B cell (primary cell): ENCODE measurements at regions not wholly inside any gene's neighbourhood (a gene's known extent, or its start where the extent isn't known, plus 50 kb on each side); places are given as distances from the start of the nearest gene placed in this dataset.

Source experiments
- ATAC-seq: fragments of 200-7000 bp; cut with Tn5 transposase; one replicate; pipeline ENCODE4 v1.10.0; 2021; ENCODE audit warnings: low read depth, mild to moderate bottlenecking, moderate number of reproducible peaks, moderate library complexity
- CTCF ChIA-PET: fragments of 350-600 bp; sonication (Branson Sonifier 250); formaldehyde crosslinking; loops from one replicate; lab custom pipeline; 2021; ENCODE audit warnings: antibody characterized with exemption, inconsistent platforms; lab: Charles Lee
- POLR2A ChIA-PET: fragments of 350-600 bp; sonication (Branson Sonifier 250); formaldehyde crosslinking; loops from one replicate; lab custom pipeline; 2021; ENCODE audit warnings: antibody characterized with exemption; lab: Charles Lee
- DNase-seq: peaks from one replicate; pipeline ENCODE4 v3.0.0; 2013
- H2AFZ ChIP-seq: 2 replicates; pipeline ENCODE4 v1.6.1; 2012; ENCODE audit warnings: mild to moderate bottlenecking, low read depth, low read length; ENCODE audit not compliant: insufficient read depth, poor library complexity, severe bottlenecking
- H3K27ac ChIP-seq, 2 donors: 1 replicate in 1 of 2; 2 replicates in 1 of 2; pipeline ENCODE4 v1.5.1; 2012 to 2013; ENCODE audit warnings: low read length in 2 of 2, mild to moderate bottlenecking in 2 of 2, moderate library complexity in 1 of 2
- H3K27me3 ChIP-seq, 4 experiments: fragments of 200-600 bp in 1 of 4; sonication (generic) in 1 of 4; replicated peaks in 1 of 4; 1 replicate in 2 of 4; 2 replicates in 2 of 4; pipeline versions ENCODE4 v1.6.1 to v1.7.0; 2013 to 2016; ENCODE audit warnings: low read length in 3 of 4, mild to moderate bottlenecking in 2 of 4, mixed read lengths in 1 of 4, moderate library complexity in 1 of 4; ENCODE audit not compliant: insufficient read depth in 4 of 4, control insufficient read depth in 3 of 4; ENCODE audit errors: control extremely low read depth in 1 of 4
- H3K36me3 ChIP-seq, 2 experiments: replicated peaks in 1 of 2; 1 replicate in 1 of 2; 2 replicates in 1 of 2; pipeline versions ENCODE4 v1.6.1 to v1.7.1; 2013; ENCODE audit warnings: low read length in 1 of 2; ENCODE audit not compliant: insufficient read depth in 2 of 2, control insufficient read depth in 1 of 2; ENCODE audit errors: control extremely low read depth in 1 of 2, extremely low read depth in 1 of 2
- H3K4me1 ChIP-seq, 2 donors: fragments of 200-600 bp in 1 of 2; sonication (generic) in 1 of 2; 1 replicate in 1 of 2; 2 replicates in 1 of 2; pipeline versions ENCODE4 v1.5.1 to v1.6.1; 2013 to 2017; ENCODE audit warnings: low read length in 2 of 2; ENCODE audit not compliant: control insufficient read depth in 2 of 2, insufficient read depth in 2 of 2
- H3K4me2 ChIP-seq: replicated peaks from 2 replicates; pipeline ENCODE3; 2012; ENCODE audit warnings: mild to moderate bottlenecking, low read depth, low read length; ENCODE audit not compliant: poor library complexity, severe bottlenecking
- H3K4me3 ChIP-seq, 5 experiments: fragments of 200-600 bp in 1 of 5; sonication (generic) in 1 of 5; 1 replicate in 3 of 5; 2 replicates in 2 of 5; pipeline versions ENCODE4 v1.5.1 to v1.7.0; 2011 to 2016; ENCODE audit warnings: low read length in 4 of 5, mild to moderate bottlenecking in 4 of 5, low read depth in 2 of 5, control low read depth in 1 of 5, moderate library complexity in 1 of 5; ENCODE audit not compliant: insufficient read depth in 1 of 5; ENCODE audit errors: control extremely low read depth in 1 of 5, extremely low read depth in 1 of 5
- H3K79me2 ChIP-seq: fragments of 200-600 bp; sonication (generic); one replicate; pipeline ENCODE4 v1.6.0; 2016; ENCODE audit warnings: low read length; ENCODE audit not compliant: control insufficient read depth, insufficient read depth
- H3K9ac ChIP-seq: fragments of 200-600 bp; sonication (generic); 2 replicates; pipeline ENCODE4 v1.6.1; 2017; ENCODE audit warnings: mild to moderate bottlenecking, low read length, moderate library complexity
- H3K9me3 ChIP-seq, 3 donors: one replicate each; pipeline versions ENCODE4 v1.6.1 to v1.7.1; 2013; ENCODE audit warnings: low read length in 2 of 3; ENCODE audit not compliant: control insufficient read depth in 2 of 3, insufficient read depth in 1 of 3; ENCODE audit errors: control extremely low read depth in 1 of 3
- H4K20me1 ChIP-seq: 2 replicates; pipeline ENCODE4 v1.6.0; 2012; ENCODE audit warnings: mild to moderate bottlenecking, low read length; ENCODE audit not compliant: insufficient read depth, control insufficient read depth, poor library complexity, severe bottlenecking
- H3K27ac Mint-ChIP-seq: one replicate; pipeline ENCODE4 v1.8.0; 2021; ENCODE audit warnings: mixed read lengths
- H3K27me3 Mint-ChIP-seq: one replicate; pipeline ENCODE4 v1.8.0; 2021; ENCODE audit warnings: mixed read lengths
- H3K4me1 Mint-ChIP-seq: one replicate; pipeline ENCODE4 v1.8.0; 2021; ENCODE audit warnings: mixed read lengths
- H3K4me3 Mint-ChIP-seq: one replicate; pipeline ENCODE4 v1.8.0; 2021; ENCODE audit warnings: mixed read lengths
- H3K9me3 Mint-ChIP-seq: one replicate; pipeline ENCODE4 v1.8.0; 2022; ENCODE audit warnings: mixed read lengths; ENCODE audit not compliant: insufficient read depth
- CTCF ChIP-seq: fragments of 200-600 bp; IDR thresholded peaks from one replicate; pipeline ENCODE4 v1.8.0; 2022; ENCODE audit warnings: antibody characterized with exemption, mild to moderate bottlenecking
- EZH2 ChIP-seq: IDR thresholded peaks from 2 replicates; pipeline ENCODE4 v1.6.1; 2012; ENCODE audit warnings: borderline replicate concordance, low read depth, mild to moderate bottlenecking, moderate library complexity, low read length; ENCODE audit not compliant: insufficient read depth, poor library complexity, severe bottlenecking
- WGBS: methylation state at CpG from one replicate; pipeline ENCODE4 v1.1.5; 2013; ENCODE audit warnings: missing lambda C conversion rate; ENCODE audit not compliant: insufficient coverage; 5-methylcytosine and 5-hydroxymethylcytosine counted together
- intact Hi-C: fragments of 100-400 bp; cut with micrococcal nuclease; formaldehyde crosslinking; loops from one replicate; pipeline ENCODE4 v1.10.0; 2022

GRCh38 chr5:82800826-82801225 is 276.4 kb downstream of the TMEM167A start:
- ATAC-seq (no peak), DNase-seq (no peak)
- no peak overlapping the region for H3K4me3 ChIP-seq
- H3K4me1 ChIP-seq, result no peaks in the 10 kb centered on the region
- no peaks in the 10 kb centered on the region for H4K20me1 ChIP-seq
- Mint-ChIP-seq H3K27ac (no peak overlapping the region), H3K4me3 (no peak overlapping the region), H3K27me3 (no peaks in the 10 kb centered on the region), H3K9me3 (no peaks in the 10 kb centered on the region), H3K4me1 (peaks cover 2% of the 10 kb centered on the region)
- no CpG with 5 or more reads among the region's 1 CpG for WGBS
- H3K27me3 ChIP-seq, result no peaks in the 10 kb centered on the region
- no peak overlapping the region for H3K27ac ChIP-seq
- no peak overlapping the region for H3K4me2 ChIP-seq
- no peak overlapping the region for H3K9ac ChIP-seq
- H3K36me3 ChIP-seq, result no peaks in the 10 kb centered on the region
- H3K79me2 ChIP-seq, result no peaks in the 10 kb centered on the region
- intact Hi-C loops, result no loop called here
- ChIA-PET POLR2A (no interaction called here), CTCF (no interaction called here)
- no peak overlapping the region for H2AFZ ChIP-seq
- TF ChIP-seq EZH2 (no peak), CTCF (no peak)
- no peaks in the 10 kb centered on the region for H3K9me3 ChIP-seq

- ATAC-seq, result no peak
- H3K9ac ChIP-seq, result no peak overlapping the region
- no peak overlapping the region for H3K4me3 Mint-ChIP-seq
- no peaks in the 10 kb centered on the region for H4K20me1 ChIP-seq
- no peak overlapping the region for H3K27ac Mint-ChIP-seq
- no peak overlapping the region for H2AFZ ChIP-seq
- no peaks in the 10 kb centered on the region for H3K4me1 ChIP-seq
- H3K27ac ChIP-seq, result no peak overlapping the region
- no peak for TF ChIP-seq EZH2
- no peak for TF ChIP-seq CTCF
- H3K9me3 ChIP-seq, result no peaks in the 10 kb centered on the region
- H3K4me2 ChIP-seq, result no peak overlapping the region
- ChIA-PET POLR2A (no interaction called here), CTCF (no interaction called here)
- no peaks in the 10 kb centered on the region for H3K36me3 ChIP-seq
- H3K27me3 Mint-ChIP-seq, result no peaks in the 10 kb centered on the region
- H3K79me2 ChIP-seq, result no peaks in the 10 kb centered on the region
- 95% methylated on average over 3 of the region's 5 CpGs for WGBS
- H3K4me3 ChIP-seq, result no peak overlapping the region
- intact Hi-C loops, result no loop called here
- no peaks in the 10 kb centered on the region for H3K27me3 ChIP-seq
- H3K4me1 Mint-ChIP-seq, result peaks cover 2% of the 10 kb centered on the region
- no peak for DNase-seq
- H3K9me3 Mint-ChIP-seq, result no peaks in the 10 kb centered on the region
Measured at GRCh38 chr5:82799361-82800077, 277.7 kb downstream of the TMEM167A start.
